GM12873 (cell line): ENCODE measurements at regions not wholly inside any gene's neighbourhood (a gene's known extent, or its start where the extent isn't known, plus 50 kb on each side); places are given as distances from the start of the nearest gene placed in this dataset.

Experiments
- CTCF ChIP-seq: IDR thresholded peaks from 2 replicates; pipeline ENCODE4 v1.5.1; 2012; ENCODE audit warnings: low read depth, mild to moderate bottlenecking, moderate library complexity, low read length, control low read depth; ENCODE audit not compliant: insufficient read depth; ENCODE audit errors: missing control alignments

- no peak for TF ChIP-seq CTCF
Observed at GRCh38 chr3:151539599-151539998, 78.7 kb upstream of the IGSF10 start.

GRCh38 chr3:151538456-151539393, 77.9 kb upstream of the IGSF10 start:
- no peak for TF ChIP-seq CTCF

- TF ChIP-seq CTCF, result no peak
Observed at GRCh38 chr3:151537726-151538125, 76.9 kb upstream of the IGSF10 start.

GRCh38 chr3:151526757-151527156, 65.9 kb upstream of the IGSF10 start:
- TF ChIP-seq CTCF, result no peak

- TF ChIP-seq CTCF, result no peak
Observed at GRCh38 chr3:151520105-151520504, 59.2 kb upstream of the IGSF10 start.
